Stimulated activated CD8-positive, alpha-beta memory T cell treated with anti-CD3 and anti-CD28 coated beads, Interleukin-15, amount 100 ng/mL, for 4 hours (primary cell): ENCODE measurements at regions not wholly inside any gene's neighbourhood (a gene's known extent, or its start where the extent isn't known, plus 50 kb on each side); places are given as distances from the start of the nearest gene placed in this dataset.
"Not testable (repeated sequence)": the region's sequence is repeated elsewhere in the genome, so short reads cannot be mapped to it uniquely, and the experiment has no call there.

Experiments
- DNase-seq, 2 donors: peaks; one replicate each; pipeline ENCODE4 v3.0.0-alpha.2; 2020; ENCODE audit warnings: low read depth in 2 of 2

GRCh38 chr2:125596612-125597011, 1059.3 kb upstream of the GYPC start:
- DNase-seq: no peak

- no peak for DNase-seq
Observed at GRCh38 chr2:125615438-125615837, 1040.5 kb upstream of the GYPC start.

DNA sequence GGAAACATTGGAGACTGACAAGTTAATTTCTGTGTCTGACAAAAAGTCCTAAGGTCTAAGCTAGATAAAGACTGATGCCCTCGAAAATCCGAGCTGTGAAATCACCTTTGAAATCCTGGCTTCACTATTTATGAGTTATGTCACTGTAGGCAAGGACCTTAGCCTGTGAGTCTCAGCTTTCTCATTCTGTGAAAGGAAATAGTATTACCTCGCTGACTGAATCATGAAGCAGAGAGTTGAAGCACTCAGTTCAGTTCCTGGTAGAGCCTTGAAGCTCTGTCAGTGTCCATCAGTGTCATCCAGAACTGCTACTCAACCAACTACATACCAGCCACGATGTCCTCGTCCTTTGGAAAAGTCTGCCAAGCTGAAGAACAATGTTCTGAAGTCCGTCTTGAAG, 1025.6 kb upstream of the GYPC start:
- no peak for DNase-seq

DNA sequence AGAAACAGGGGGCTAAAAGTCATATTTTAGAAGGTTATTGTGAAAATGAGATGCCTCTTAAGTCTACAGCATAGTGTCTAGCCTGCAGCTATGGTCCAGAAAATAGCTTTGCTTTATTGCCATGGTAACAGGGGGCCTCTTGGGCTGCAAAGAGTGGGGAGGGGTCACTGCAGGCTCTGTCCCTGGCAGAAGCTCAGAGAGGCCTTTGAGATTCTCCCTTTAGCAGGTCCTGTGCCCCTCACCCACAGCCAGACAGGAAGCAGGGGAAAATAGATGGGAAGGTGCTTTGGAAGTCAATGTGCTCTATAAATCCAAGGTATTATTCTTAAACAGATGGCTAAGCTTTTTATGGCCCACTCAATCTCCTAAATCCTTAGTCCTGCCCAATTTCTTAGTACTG, 1021.3 kb upstream of the GYPC start:
- no peak for DNase-seq

DNA sequence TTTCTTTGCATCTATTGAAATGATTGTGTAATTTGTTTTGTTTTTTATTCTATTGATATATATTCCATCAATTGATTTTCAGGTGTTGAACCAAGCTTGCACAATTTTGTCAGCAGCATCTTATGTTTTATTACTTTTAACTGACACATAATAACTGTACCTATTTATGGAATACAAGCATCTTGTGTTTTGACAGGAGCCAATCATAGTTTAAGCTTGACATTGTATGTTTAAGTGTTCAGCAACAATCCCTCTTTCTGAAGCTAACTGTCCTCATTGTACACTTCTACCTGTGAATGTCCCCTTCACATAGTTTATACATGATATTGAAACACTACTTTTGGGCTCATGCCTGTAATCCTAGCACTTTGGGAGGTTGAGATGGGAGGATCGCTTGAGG, 1017.6 kb upstream of the GYPC start:
- DNase-seq: no peak

DNA sequence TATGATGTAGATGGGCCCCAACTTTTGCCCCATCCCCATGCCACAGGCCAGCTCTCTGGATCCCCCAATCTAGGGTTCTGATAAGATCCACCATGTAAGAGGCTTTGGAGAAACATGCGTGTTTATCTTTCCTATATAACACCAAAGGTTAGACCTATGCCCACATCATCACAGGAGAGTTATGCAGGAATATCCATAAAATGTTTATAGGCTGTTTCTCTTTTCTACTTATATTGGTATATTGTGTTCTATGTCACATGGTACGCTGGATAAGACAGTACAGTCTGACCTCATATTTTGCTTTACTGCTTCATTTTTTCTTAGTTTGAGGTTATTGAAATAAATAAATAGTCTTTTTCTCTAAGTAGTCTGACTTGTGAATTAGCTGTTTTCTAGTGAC, 1013.9 kb upstream of the GYPC start:
- no peak for DNase-seq

- no peak for DNase-seq
Observed at GRCh38 chr2:125643128-125643527, 1012.8 kb upstream of the GYPC start.

GRCh38 chr2:125643585-125643984, 1012.4 kb upstream of the GYPC start:
- DNase-seq: no peak

DNA sequence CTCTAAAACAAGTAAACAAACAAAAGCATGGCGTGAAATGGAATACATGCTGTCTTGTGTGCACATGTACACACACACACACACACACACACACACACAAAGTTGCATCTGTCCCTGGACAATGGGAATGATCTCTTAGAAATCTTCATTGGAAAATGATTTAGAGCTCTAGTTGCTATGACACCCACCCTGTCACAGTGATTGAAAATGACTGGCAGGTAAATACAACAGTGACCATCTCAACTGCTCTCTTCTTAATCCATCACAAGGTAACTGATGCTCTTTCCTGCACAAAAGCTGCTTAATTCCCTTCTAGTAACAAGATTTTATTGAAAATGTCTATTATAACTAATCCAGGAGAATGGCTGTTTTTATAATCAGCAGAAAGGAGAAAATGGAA, 1011.7 kb upstream of the GYPC start:
- no peak for DNase-seq

- no peak for DNase-seq
Observed at GRCh38 chr2:125652280-125652679, 1003.7 kb upstream of the GYPC start.

- DNase-seq: no peak
Observed at GRCh38 chr2:125654226-125654625, 1001.7 kb upstream of the GYPC start.

DNA sequence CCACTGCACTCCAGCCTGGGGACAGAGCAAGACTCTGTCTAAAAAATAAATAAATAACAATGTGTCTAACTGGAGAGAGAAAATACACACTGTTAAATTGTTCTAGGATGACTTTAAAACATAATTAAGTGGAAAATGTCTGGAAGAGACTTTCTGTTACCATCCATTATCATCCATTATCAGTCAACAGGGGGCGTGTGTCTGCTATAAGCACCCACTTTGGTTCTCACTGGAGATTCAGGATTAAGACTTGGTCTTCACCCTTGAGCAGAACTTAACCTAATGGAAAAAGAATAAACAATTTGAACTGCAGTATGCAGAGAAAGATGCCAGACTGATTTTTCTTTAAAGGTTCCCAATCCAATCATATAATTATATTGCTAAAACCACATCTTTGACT, 999.8 kb upstream of the GYPC start:
- DNase-seq: no peak

DNA sequence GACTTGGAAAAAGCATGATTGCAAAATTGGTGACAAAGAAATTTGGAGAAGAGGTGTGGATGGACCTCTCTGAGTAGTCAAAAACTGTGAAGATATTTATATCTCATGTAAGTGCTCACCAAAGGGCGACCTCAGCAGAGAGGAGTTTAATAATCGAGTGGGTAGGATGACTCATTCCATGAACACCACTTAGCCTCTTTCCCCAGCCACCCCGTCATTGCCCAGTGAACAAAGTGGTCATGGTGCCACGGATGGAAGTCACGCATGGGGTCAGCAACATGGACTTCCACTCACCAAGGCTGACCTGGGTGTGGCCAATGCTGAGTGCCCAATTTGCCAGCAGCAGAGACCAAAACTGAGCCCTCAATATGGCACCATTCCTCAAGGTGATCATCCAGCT, 997.4 kb upstream of the GYPC start:
- DNase-seq: no peak

DNA sequence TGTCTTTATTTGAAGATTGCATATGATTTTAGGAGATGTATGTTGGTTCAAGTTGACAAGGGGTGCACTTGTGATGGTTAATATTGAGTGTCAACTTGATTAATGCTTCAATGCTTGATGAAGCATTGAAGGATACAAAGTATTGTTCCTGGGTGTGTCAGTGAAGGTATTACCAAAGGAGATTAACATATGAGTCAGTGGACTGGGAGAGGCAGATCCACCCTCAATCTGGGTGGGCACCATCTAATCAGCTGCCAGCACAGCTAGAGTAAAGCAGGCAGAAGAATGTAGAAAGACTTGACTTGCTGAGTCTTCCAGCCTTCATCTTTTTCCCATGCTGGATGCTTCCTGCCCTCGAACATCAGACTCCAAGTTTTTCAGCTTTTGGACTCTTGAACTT, 995.6 kb upstream of the GYPC start:
- not testable (repeated sequence) for DNase-seq

DNA sequence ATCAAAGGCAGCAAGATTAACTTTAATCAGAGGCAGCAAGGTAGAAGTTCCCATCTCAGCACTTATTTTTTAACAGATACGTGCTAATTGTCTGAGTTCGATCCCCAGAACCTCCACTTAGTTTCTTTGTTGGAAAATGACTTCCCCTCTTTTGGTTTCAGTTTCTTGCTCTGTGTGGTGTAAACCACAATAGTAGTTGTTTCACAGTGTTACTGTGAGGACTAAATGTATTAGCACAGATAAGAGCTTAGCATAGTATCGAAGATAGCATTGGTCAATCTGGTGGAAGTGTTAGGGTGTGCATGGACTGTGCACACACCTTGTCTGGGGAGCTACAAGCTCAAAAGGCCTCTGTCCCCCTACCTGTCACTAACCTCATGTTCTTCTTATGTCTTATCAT, 988.3 kb upstream of the GYPC start:
- DNase-seq: no peak

DNA sequence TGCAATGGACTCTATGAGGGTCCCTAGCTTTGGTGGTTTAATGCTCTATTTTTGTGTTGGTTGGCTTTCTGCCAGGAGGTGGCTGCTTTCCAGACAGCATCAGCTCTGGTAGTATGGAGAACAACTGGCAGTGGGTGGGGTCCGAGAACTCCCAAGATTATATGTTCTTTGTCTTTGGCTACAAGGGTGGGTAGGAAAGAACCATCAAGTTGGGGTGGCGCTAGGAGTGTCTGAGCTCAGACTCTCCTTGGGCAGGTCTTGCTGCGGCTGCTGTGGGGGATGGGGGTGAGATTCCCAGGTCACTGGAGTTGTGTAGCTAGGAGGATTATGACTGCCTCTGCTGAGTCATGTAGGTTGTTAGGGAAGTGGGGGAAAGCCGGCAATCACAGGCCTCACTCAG, 976.1 kb upstream of the GYPC start:
- DNase-seq: no peak

DNA sequence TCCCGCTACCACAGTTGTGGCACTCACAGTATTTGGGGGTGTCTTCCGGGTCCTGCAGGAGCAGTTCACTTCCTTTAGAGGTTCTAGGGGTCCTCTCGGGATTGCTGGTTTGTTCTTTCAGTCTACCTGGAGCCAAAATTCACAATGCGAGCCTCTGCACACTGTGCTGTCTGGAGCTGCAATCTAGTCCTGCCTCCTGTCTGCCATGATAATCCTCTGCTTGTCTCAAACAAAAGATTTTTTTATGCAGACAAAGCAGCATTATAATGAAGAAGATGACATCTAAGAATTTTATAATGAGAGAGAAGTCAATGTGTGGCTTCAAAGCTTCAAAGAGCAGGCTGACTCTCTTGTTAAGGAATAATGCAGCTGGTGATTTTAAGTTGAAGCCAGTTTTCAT, 975.1 kb upstream of the GYPC start:
- no peak for DNase-seq

DNA sequence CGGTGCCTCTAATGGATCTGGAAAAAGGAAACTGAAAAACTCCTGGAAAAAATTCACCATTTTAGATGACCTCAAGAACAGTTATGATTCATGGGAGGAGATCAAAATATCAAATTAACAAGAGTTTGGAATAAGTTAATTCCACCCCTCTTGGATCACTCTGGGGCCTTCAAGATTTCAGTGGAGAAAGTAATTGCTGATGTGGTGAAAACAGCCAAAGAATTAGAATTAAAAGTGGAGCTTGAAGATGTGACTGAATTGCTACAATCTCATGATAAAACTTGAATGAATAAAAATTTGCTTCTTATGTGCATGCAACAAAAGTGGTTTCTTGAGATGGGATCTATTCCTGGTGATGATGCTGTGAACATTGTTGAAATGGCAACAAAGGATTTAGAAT, 974.4 kb upstream of the GYPC start:
- no peak for DNase-seq

DNA sequence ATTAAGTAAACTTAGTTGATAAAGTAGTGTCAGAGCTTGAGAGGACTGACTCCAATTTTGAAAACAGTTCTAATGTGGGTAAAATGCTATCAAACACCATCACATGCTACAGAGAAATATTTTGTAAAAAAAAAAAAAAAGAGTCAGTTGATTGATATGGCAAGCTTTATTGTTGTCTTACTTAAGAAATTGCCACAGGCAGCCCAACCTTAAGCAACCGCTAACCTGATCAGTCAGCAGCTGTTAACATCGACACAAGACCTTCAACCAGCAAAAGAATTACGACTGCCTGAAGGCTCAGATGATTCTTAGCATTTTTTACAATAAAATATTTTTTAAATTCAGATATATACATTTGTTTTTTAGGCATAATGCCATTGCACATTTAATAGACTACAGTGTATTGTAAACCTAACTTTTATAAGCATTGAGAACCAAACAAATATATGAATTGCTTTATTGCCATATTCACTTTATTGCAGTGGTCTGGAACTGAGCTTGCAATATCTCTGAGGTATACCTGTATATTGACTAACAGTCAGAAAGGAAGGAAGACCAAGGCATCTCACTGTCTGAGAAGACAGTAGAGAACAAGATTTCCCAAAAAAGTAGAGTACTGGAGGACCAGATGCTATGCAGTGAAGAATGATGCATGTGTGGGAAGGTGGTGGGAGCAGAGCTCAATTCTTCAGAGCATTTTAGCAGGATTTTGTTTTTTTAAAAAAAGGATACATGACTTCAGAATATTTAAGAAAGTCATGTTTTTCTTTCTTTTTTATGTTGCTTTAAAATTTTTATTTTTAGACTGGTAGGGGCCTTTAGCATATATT, 973.8 kb upstream of the GYPC start:
- DNase-seq: no peak

DNA sequence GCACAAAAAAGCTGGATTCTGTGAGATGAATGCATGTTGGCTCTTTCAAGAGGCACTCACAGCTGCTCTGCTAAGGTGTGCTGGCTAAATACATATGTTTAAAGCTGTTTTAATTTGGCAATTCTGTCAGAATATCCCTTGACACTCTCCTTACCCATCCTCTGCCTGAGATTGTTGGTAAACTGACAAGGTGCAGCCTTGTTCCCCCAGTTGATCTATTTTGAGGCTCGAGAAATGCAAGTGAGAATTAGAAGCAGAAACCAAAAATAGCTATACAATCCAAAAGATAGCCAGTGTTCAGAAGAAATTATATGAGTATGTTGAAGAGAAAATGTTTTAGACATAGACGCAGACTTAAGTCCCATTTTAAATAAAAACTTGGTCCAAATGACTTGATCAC, 971.7 kb upstream of the GYPC start:
- DNase-seq: no peak

DNA sequence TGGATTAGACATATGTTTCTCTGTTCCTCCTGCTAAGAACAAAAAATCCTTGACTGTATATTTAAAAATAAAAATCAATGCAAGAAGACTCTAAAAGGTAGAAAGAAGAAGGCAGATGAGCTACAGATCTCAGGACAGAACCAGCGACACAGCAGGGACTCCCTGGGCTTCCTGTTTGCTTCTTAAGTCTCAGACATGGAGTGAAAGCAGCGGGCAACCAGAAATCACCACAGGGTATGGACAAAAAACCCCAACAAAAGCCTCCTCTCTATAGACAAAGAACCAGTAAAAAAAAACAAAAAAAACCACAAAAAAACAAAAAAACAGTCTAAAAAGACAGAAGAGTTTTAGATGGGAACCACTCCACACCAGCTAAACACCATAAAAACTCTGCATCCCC, 971.0 kb upstream of the GYPC start:
- DNase-seq: no peak

- no peak for DNase-seq
Observed at GRCh38 chr2:125696560-125696959, 959.4 kb upstream of the GYPC start.

DNA sequence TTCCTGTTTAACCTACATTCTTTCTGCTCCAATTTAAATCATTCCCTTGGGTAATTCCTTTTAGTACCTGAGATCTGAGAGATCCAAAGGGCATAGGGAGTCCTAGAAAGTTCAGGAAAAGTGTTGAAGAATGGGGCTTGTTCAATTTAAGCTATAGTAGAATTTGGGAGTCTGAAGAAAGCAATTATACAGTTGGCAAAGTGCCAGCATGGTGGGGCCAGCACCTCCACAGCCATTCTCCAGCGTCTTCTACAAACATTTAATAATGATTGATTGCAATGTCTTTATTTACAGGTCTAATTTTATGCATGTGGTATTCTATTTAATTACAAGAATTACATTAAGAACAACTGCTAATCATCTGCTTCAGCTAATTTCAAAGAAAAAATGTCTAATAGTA, 957.7 kb upstream of the GYPC start:
- DNase-seq: no peak

DNA sequence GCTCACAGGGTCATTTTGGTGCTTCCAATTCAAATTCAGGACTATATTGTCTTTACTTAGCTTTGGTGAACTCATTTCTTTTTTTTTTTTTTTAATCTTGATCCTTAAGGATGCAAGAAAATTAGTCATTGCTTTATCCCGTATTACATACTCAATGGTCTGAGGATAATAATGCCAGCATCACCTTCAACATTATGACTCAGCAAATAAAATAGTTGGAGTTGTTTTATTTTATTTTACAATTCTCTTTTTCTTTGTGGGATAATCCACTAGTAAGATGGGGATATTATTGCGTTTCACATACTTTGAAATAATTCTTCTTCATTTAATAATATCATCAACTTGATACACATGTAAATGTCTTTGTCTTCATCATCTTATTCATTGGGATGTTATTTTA, 954.9 kb upstream of the GYPC start:
- DNase-seq: no peak
